Tibial nerve (tissue), 4 donors: ENCODE measurements at regions not wholly inside any gene's neighbourhood (a gene's known extent, or its start where the extent isn't known, plus 50 kb on each side); places are given as distances from the start of the nearest gene placed in this dataset.

ENCODE experiments used
- CTCF ChIP-seq, 5 experiments: fragments of 200-600 bp in 3 of 5; fragments of 450-650 bp in 2 of 5; sonication (generic) in 3 of 5; IDR thresholded peaks; one replicate each; pipeline ENCODE4 v1.5.1; 2016 to 2019; ENCODE audit warnings: antibody characterized with exemption in 5 of 5, mild to moderate bottlenecking in 3 of 5, moderate library complexity in 2 of 5
- EP300 ChIP-seq, 2 donors: sonication (generic); formaldehyde crosslinking; IDR thresholded peaks; one replicate each; pipeline ENCODE4 v1.6.1; 2017; ENCODE audit warnings: antibody characterized with exemption in 2 of 2, mild to moderate bottlenecking in 1 of 2

GRCh38 chrX:125532411-125533089 lies 212.9 kb downstream of the TEX13C start:
- no peak for TF ChIP-seq EP300 (IDR thresholded peaks at IDR 0.05)
- TF ChIP-seq CTCF (IDR thresholded peaks at IDR 0.05) = no peak
